Body of pancreas (tissue), 4 donors: ENCODE measurements at regions not wholly inside any gene's neighbourhood (a gene's known extent, or its start where the extent isn't known, plus 50 kb on each side); places are given as distances from the start of the nearest gene placed in this dataset.

Source experiments
- CTCF ChIP-seq, 7 experiments: fragments of 450-650 bp in 4 of 7; fragments of 200-600 bp in 3 of 7; sonication (generic) in 3 of 7; IDR thresholded peaks; one replicate each; pipeline ENCODE4 v1.5.1; 2016 to 2019; ENCODE audit warnings: antibody characterized with exemption in 7 of 7
- POLR2A ChIP-seq, 3 donors: fragments of 450-650 bp; IDR thresholded peaks; one replicate each; pipeline ENCODE4 v1.6.1; 2016; ENCODE audit warnings: antibody characterized with exemption in 3 of 3, mild to moderate bottlenecking in 2 of 3

DNA sequence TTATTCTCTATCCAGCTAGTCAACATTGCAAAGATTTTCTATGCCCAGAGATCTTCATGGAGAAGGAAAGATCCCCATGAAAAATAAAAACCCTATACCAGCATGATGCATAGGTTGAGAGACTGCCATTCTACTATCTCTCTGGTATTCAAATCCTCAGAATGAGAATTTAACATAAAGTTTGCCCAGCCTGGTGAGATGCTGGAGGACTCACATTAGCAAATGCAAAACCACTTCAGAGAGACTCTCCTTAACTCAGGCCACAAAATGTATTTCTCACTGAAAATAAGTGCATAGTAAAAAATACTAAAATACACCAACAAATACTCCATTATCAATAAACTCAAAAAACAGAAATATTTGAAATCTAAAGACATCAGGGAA is 430.0 kb upstream of the RUNX1 start:
- TF ChIP-seq CTCF (IDR thresholded peaks at IDR 0.05) = no peak
- TF ChIP-seq POLR2A (IDR thresholded peaks at IDR 0.05) = no peak
